Loucy (cell line): ENCODE measurements at regions not wholly inside any gene's neighbourhood (a gene's known extent, or its start where the extent isn't known, plus 50 kb on each side); places are given as distances from the start of the nearest gene placed in this dataset.

Experiments used
- CTCF ChIP-seq: fragments of 200-600 bp; sonication (generic); conservative IDR thresholded peaks from 2 replicates; pipeline ENCODE4 v1.5.1; 2014; ENCODE audit warnings: mild to moderate bottlenecking, antibody characterized with exemption, low read length
- EZH2phosphoT487 ChIP-seq: fragments of 200-600 bp; IDR thresholded peaks from 2 replicates; pipeline ENCODE4 v1.6.1; 2018; ENCODE audit warnings: antibody characterized with exemption, mild to moderate bottlenecking, moderate library complexity, borderline replicate concordance

GRCh38 chr18:60891936-60892335, 441.3 kb upstream of the CDH20 start:
- TF ChIP-seq CTCF (no peak), EZH2phosphoT487 (no peak)
